CD4-positive, alpha-beta T cell (primary cell): ENCODE measurements at regions not wholly inside any gene's neighbourhood (a gene's known extent, or its start where the extent isn't known, plus 50 kb on each side); places are given as distances from the start of the nearest gene placed in this dataset.

Experiments used
- ATAC-seq: fragments of 200-7000 bp; cut with Tn5 transposase; one replicate; pipeline ENCODE4 v1.10.0; 2022; ENCODE audit warnings: mild to moderate bottlenecking; ENCODE audit not compliant: poor library complexity
- CTCF ChIA-PET: fragments of 350-600 bp; sonication (Branson Sonifier 250); formaldehyde crosslinking; loops from one replicate; lab custom pipeline; 2021; ENCODE audit warnings: antibody characterized with exemption, inconsistent platforms; lab: Charles Lee
- POLR2A ChIA-PET: fragments of 350-600 bp; sonication (Branson Sonifier 250); formaldehyde crosslinking; loops from one replicate; lab custom pipeline; 2021; ENCODE audit warnings: antibody characterized with exemption, inconsistent platforms; lab: Charles Lee
- DNase-seq, 14 experiments: peaks; one replicate each; pipeline ENCODE4 v3.0.0-alpha.2; 2013 to 2020; ENCODE audit warnings: mixed read lengths in 2 of 14
- H3K27ac ChIP-seq, 2 donors: one replicate each; pipeline versions ENCODE4 v1.5.1 to v1.7.0; 2013; ENCODE audit warnings: low read length in 2 of 2, low read depth in 1 of 2, mild to moderate bottlenecking in 1 of 2
- H3K27me3 ChIP-seq, 2 experiments: 1 replicate in 1 of 2; 2 replicates in 1 of 2; pipeline versions ENCODE4 v1.6.1 to v1.7.0; 2013; ENCODE audit warnings: low read length in 2 of 2, control low read depth in 1 of 2, mild to moderate bottlenecking in 1 of 2, moderate library complexity in 1 of 2; ENCODE audit not compliant: insufficient read depth in 2 of 2, control insufficient read depth in 1 of 2
- H3K36me3 ChIP-seq: one replicate; pipeline ENCODE4 v1.6.1; 2013; ENCODE audit warnings: low read length, control low read depth; ENCODE audit not compliant: insufficient read depth
- H3K4me1 ChIP-seq: one replicate; pipeline ENCODE4 v1.6.1; 2013; ENCODE audit warnings: low read length, control low read depth; ENCODE audit not compliant: insufficient read depth
- H3K4me3 ChIP-seq: one replicate; pipeline ENCODE4 v1.5.1; 2013; ENCODE audit warnings: mild to moderate bottlenecking, low read length, moderate library complexity
- H3K9me3 ChIP-seq, 2 experiments: 1 replicate in 1 of 2; 2 replicates in 1 of 2; pipeline versions ENCODE4 v1.6.1 to v1.7.0; 2013; ENCODE audit warnings: low read length in 2 of 2, mild to moderate bottlenecking in 2 of 2, control low read depth in 1 of 2, moderate library complexity in 1 of 2; ENCODE audit not compliant: control insufficient read depth in 1 of 2, insufficient read depth in 1 of 2
- H3K27ac Mint-ChIP-seq: one replicate; pipeline ENCODE4 v1.8.0; 2020; ENCODE audit warnings: mixed read lengths
- H3K27me3 Mint-ChIP-seq: one replicate; pipeline ENCODE4 v1.8.0; 2021; ENCODE audit warnings: mixed read lengths
- H3K36me3 Mint-ChIP-seq: one replicate; pipeline ENCODE4 v1.8.0; 2021; ENCODE audit warnings: low read depth, mixed read lengths
- H3K4me1 Mint-ChIP-seq: one replicate; pipeline ENCODE4 v1.8.0; 2021; ENCODE audit warnings: low read depth, mixed read lengths
- H3K4me3 Mint-ChIP-seq: one replicate; pipeline ENCODE4 v1.8.0; 2020; ENCODE audit warnings: mild to moderate bottlenecking, mixed read lengths
- H3K9me3 Mint-ChIP-seq: one replicate; pipeline ENCODE4 v1.8.0; 2020; ENCODE audit warnings: mixed read lengths
- intact Hi-C, 2 experiments: fragments of 100-400 bp; cut with DNase I in 1 of 2; cut with micrococcal nuclease in 1 of 2; formaldehyde crosslinking; loops; one replicate each; pipeline versions ENCODE4 v1.15.1 to v1.9.0; 2023 to 2025; cut with DNase I, micrococcal nuclease
- TF ChIP-seq, protein P1 (sequence below): fragments of 200-600 bp; IDR thresholded peaks from one replicate; pipeline ENCODE4 v1.8.0; 2022; ENCODE audit warnings: antibody characterized with exemption, mild to moderate bottlenecking

DNA sequence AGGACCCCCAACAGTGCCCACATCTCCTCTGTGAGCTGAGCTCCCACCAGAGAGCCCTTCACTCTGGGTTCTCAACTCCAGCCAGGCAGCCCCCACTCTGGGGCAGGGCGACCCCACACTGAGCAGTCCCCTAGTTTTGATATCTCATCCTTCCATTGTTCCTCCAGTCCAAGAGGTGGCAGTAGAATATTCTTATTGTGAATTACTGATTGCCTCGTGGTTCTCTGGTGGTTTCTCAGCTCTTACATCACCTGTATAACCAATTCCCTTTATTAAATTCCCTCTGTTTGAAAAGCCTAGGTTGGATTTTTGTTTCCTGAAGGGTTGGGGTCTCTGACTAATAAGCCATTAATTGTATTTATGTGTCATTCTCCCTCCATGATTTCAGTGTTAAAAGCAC lies 407.5 kb downstream of the SETD4 start:
- no peak for DNase-seq
- Mint-ChIP-seq H3K4me3 (no peak overlapping the region), H3K9me3 (no peaks in the 10 kb centered on the region), H3K27me3 (peaks cover 19% of the 10 kb centered on the region), H3K36me3 (no peaks in the 10 kb centered on the region), H3K4me1 (peaks cover 4% of the 10 kb centered on the region), H3K27ac (no peak overlapping the region)
- ChIA-PET POLR2A (no interaction called here), CTCF (no interaction called here)
- TF ChIP-seq, protein P1, sequence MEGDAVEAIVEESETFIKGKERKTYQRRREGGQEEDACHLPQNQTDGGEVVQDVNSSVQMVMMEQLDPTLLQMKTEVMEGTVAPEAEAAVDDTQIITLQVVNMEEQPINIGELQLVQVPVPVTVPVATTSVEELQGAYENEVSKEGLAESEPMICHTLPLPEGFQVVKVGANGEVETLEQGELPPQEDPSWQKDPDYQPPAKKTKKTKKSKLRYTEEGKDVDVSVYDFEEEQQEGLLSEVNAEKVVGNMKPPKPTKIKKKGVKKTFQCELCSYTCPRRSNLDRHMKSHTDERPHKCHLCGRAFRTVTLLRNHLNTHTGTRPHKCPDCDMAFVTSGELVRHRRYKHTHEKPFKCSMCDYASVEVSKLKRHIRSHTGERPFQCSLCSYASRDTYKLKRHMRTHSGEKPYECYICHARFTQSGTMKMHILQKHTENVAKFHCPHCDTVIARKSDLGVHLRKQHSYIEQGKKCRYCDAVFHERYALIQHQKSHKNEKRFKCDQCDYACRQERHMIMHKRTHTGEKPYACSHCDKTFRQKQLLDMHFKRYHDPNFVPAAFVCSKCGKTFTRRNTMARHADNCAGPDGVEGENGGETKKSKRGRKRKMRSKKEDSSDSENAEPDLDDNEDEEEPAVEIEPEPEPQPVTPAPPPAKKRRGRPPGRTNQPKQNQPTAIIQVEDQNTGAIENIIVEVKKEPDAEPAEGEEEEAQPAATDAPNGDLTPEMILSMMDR, result no peak
- no peak overlapping the region for H3K27ac ChIP-seq
- H3K4me3 ChIP-seq, result no peak overlapping the region
- no peaks in the 10 kb centered on the region for H3K4me1 ChIP-seq
- no peak for ATAC-seq
- intact Hi-C loops, result no loop called here
- no peaks in the 10 kb centered on the region for H3K27me3 ChIP-seq
- H3K36me3 ChIP-seq, result no peaks in the 10 kb centered on the region
- no peaks in the 10 kb centered on the region for H3K9me3 ChIP-seq

DNA sequence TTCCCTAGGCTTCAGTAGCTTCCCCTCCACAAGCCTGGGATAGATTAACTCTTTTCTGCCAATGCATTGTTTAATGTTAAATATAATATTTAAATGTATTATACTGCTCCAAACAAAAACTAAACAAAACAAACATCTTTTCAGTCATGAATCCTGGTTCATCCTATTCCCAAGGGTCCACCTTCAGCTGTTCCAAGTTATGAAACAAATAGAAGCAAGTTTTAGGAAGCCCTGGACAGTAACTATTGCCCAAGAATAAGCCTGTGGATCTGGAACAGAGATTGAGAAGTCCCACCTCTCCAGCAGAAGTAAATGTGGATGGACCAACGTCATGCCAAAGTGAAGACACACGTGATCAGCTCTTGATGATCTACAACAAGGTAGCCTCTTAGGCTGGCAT lies 408.1 kb downstream of the SETD4 start:
- Mint-ChIP-seq H3K36me3 (no peaks in the 10 kb centered on the region), H3K27me3 (peaks cover 19% of the 10 kb centered on the region)
- CTCF ChIA-PET, result no interaction called here

DNA sequence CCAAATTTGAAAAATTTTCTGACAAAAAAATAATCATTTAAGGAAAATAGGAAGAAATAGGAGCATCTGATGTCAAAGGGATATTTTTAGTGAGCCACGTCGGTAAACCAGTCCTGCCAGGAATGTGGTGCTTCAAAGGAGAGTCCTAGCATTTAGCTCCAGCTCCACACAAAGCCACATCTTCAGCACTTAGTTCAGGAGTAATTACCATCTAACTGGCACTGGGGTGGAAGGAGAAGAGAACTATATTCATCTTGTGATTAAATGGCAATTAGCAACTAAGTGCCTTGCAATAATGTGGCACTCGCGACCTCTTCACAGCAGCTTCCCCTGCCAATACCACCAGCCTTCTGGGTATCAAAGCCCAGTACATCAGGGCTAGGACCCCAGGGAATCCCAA lies 409.1 kb downstream of the SETD4 start:
- Mint-ChIP-seq H3K4me3 (no peak overlapping the region), H3K4me1 (no peaks in the 10 kb centered on the region), H3K27ac (no peak overlapping the region), H3K9me3 (no peaks in the 10 kb centered on the region), H3K27me3 (peaks cover 19% of the 10 kb centered on the region), H3K36me3 (no peaks in the 10 kb centered on the region)
- intact Hi-C loops, result no loop called here
- H3K9me3 ChIP-seq, result no peaks in the 10 kb centered on the region
- no peak overlapping the region for H3K27ac ChIP-seq
- ChIA-PET POLR2A (no interaction called here), CTCF (no interaction called here)
- ATAC-seq (no peak), DNase-seq (no peak)
- TF ChIP-seq, protein P1, result no peak
- no peak overlapping the region for H3K4me3 ChIP-seq
- no peaks in the 10 kb centered on the region for H3K27me3 ChIP-seq
- H3K36me3 ChIP-seq, result no peaks in the 10 kb centered on the region
- no peaks in the 10 kb centered on the region for H3K4me1 ChIP-seq

More for the DNA sequence above, 408.1 kb downstream of the SETD4 start:
- Histone ChIP-seq H3K27ac (no peak overlapping the region), H3K27me3 (no peaks in the 10 kb centered on the region), H3K36me3 (no peaks in the 10 kb centered on the region), H3K9me3 (no peaks in the 10 kb centered on the region), H3K4me1 (no peaks in the 10 kb centered on the region), H3K4me3 (no peak overlapping the region)
- POLR2A ChIA-PET, result no interaction called here
- no peak overlapping the region for H3K27ac Mint-ChIP-seq
- no peaks in the 10 kb centered on the region for H3K4me1 Mint-ChIP-seq
- no peaks in the 10 kb centered on the region for H3K9me3 Mint-ChIP-seq
- DNase-seq, result no peak
- intact Hi-C loops, result no loop called here
- no peak overlapping the region for H3K4me3 Mint-ChIP-seq
- ATAC-seq, result no peak
- TF ChIP-seq, protein P1, result no peak
